Endothelial cell of umbilical vein (primary cell): ENCODE measurements at regions not wholly inside any gene's neighbourhood (a gene's known extent, or its start where the extent isn't known, plus 50 kb on each side); places are given as distances from the start of the nearest gene placed in this dataset.

Experiments
- BruUV-seq: library from RNA; stranded (reverse); fragments of 400-500 nt; replicated peaks from 2 replicates; lab custom pipeline; 2021; lab: Mats Ljungman, UMichigan
- CTCF ChIA-PET: fragments of 300-600, 350-600 bp; sonication (Branson Sonifier 250); formaldehyde crosslinking; loops from one replicate; lab custom pipeline; 2021; ENCODE audit warnings: antibody characterized with exemption, inconsistent platforms; lab: Charles Lee
- POLR2A ChIA-PET: fragments of 300-600, 350-600 bp; sonication (Branson Sonifier 250); formaldehyde crosslinking; loops from one replicate; lab custom pipeline; 2021; ENCODE audit warnings: antibody characterized with exemption, inconsistent platforms; lab: Charles Lee
- DNase-seq: peaks from one replicate; pipeline ENCODE4 v3.0.0-alpha.2; 2011; ENCODE audit warnings: low read depth, low spot score
- FAIRE-seq: peaks from 2 replicates; lab custom pipeline; 2011; peaks lifted over from hg19 to GRCh38; lab: Jason Lieb, UNC
- H2AFZ ChIP-seq: 2 replicates; pipeline ENCODE4 v1.6.0; 2012; ENCODE audit warnings: low read depth, low read length, control low read depth, inconsistent platforms
- H3K27ac ChIP-seq: 2 replicates; pipeline ENCODE4 v1.5.1; 2011; ENCODE audit warnings: low read depth, mild to moderate bottlenecking, control low read depth, low read length, moderate library complexity; ENCODE audit not compliant: insufficient read depth
- H3K27me3 ChIP-seq, 2 experiments: 2 replicates each; pipeline versions ENCODE4 v1.6.0 to v1.6.1; 2011; ENCODE audit warnings: low read length in 2 of 2, mixed read lengths in 1 of 2; ENCODE audit not compliant: control insufficient read depth in 2 of 2, insufficient read depth in 2 of 2
- H3K36me3 ChIP-seq, 2 experiments: 2 replicates in 1 of 2; 3 replicates in 1 of 2; pipeline ENCODE4 v1.5.1; 2011; ENCODE audit warnings: low read length in 2 of 2, mild to moderate bottlenecking in 1 of 2, moderate library complexity in 1 of 2; ENCODE audit not compliant: control insufficient read depth in 2 of 2, insufficient read depth in 2 of 2; ENCODE audit errors: extremely low read depth in 1 of 2
- H3K4me1 ChIP-seq: 3 replicates; pipeline ENCODE4 v1.5.1; 2011; ENCODE audit warnings: mild to moderate bottlenecking, low read length; ENCODE audit not compliant: control insufficient read depth, insufficient read depth; ENCODE audit errors: extremely low read depth
- H3K4me2 ChIP-seq: 2 replicates; pipeline ENCODE4 v1.6.1; 2011; ENCODE audit warnings: low read length, control low read depth, mixed read lengths; ENCODE audit not compliant: insufficient read depth
- H3K4me3 ChIP-seq, 3 experiments: fragments of 200-600 bp in 1 of 3; sonication (generic), shearing (Covaris generic) in 1 of 3; replicated peaks in 1 of 3; 2 replicates each; pipeline ENCODE4 v1.5.1; 2011 to 2016; ENCODE audit warnings: control low read depth in 3 of 3, low read length in 3 of 3, mild to moderate bottlenecking in 2 of 3, inconsistent platforms in 1 of 3, low read depth in 1 of 3, moderate library complexity in 1 of 3; ENCODE audit not compliant: insufficient read depth in 1 of 3
- H3K79me2 ChIP-seq: 2 replicates; pipeline ENCODE4 v1.6.0; 2012; ENCODE audit warnings: low read length, inconsistent platforms; ENCODE audit not compliant: control insufficient read depth, insufficient read depth
- H3K9ac ChIP-seq: replicated peaks from 2 replicates; pipeline ENCODE3; 2011; ENCODE audit warnings: low read length, control low read depth; ENCODE audit not compliant: insufficient read depth; ENCODE audit errors: extremely low read depth
- H3K9me1 ChIP-seq: replicated peaks from 3 replicates; pipeline ENCODE4 v1.6.0; 2011; ENCODE audit warnings: mild to moderate bottlenecking, low read length; ENCODE audit not compliant: control insufficient read depth, insufficient read depth; ENCODE audit errors: extremely low read depth
- H3K9me3 ChIP-seq: replicated peaks from 2 replicates; pipeline ENCODE4 v1.5.1; 2012; ENCODE audit warnings: low read length, inconsistent platforms; ENCODE audit not compliant: control insufficient read depth, insufficient read depth
- H4K20me1 ChIP-seq: replicated peaks from 2 replicates; pipeline ENCODE3; 2011; ENCODE audit warnings: mild to moderate bottlenecking, low read length; ENCODE audit not compliant: control insufficient read depth, insufficient read depth; ENCODE audit errors: extremely low read depth
- EZH2 ChIP-seq: IDR thresholded peaks from 2 replicates; pipeline ENCODE4 v1.6.1; 2012; ENCODE audit warnings: borderline replicate concordance, low read depth, mild to moderate bottlenecking, moderate library complexity, low read length, inconsistent platforms; ENCODE audit not compliant: severe bottlenecking
- FOS ChIP-seq: IDR thresholded peaks from 2 replicates; pipeline ENCODE4 v1.6.1; 2011; ENCODE audit warnings: mild to moderate bottlenecking, low read length, moderate library complexity, borderline replicate concordance; ENCODE audit not compliant: insufficient read depth
- GATA2 ChIP-seq: IDR thresholded peaks from 2 replicates; pipeline ENCODE4 v1.7.0; 2011; ENCODE audit warnings: low read depth, mild to moderate bottlenecking, moderate library complexity, mixed read lengths, low read length; ENCODE audit not compliant: insufficient read length, insufficient read depth
- JUN ChIP-seq: IDR thresholded peaks from 2 replicates; pipeline ENCODE4 v1.6.1; 2011; ENCODE audit warnings: borderline replicate concordance, low read depth; ENCODE audit not compliant: insufficient read length, insufficient read depth
- MYC ChIP-seq: IDR thresholded peaks from one replicate; pipeline ENCODE4 v1.6.1; 2011; ENCODE audit warnings: mild to moderate bottlenecking, low read depth, low read length
- POLR2A ChIP-seq: IDR thresholded peaks from 2 replicates; pipeline ENCODE4 v1.6.1; 2012; ENCODE audit warnings: low read depth, mild to moderate bottlenecking, control low read depth, low read length
- POLR2AphosphoS5 ChIP-seq: IDR thresholded peaks from 2 replicates; pipeline ENCODE4 v1.6.1; 2012; ENCODE audit warnings: low read depth, mild to moderate bottlenecking, control low read depth, low read length, moderate library complexity; ENCODE audit not compliant: insufficient read depth
- dilution Hi-C: fragments of 300-500 bp; cut with MboI; formaldehyde crosslinking; loops from one replicate; pipeline ENCODE4 v1.15.0; 2019; ENCODE audit warnings: low sequenced_read_pairs; ENCODE audit not compliant: extremely low pct_ligation_motif_present
- intact Hi-C: fragments of 100-400 bp; cut with micrococcal nuclease; formaldehyde crosslinking; loops from one replicate; pipeline ENCODE4 v1.10.0; 2022
- TF ChIP-seq, protein P1 (sequence below): IDR thresholded peaks from 2 replicates; pipeline ENCODE4 v1.6.1; 2011; ENCODE audit not compliant: insufficient read depth, insufficient read length
- TF ChIP-seq, protein P2 (sequence below), 2 donors: IDR thresholded peaks; 1 replicate in 1 of 2; 2 replicates in 1 of 2; pipeline ENCODE4 v1.5.1; 2011; ENCODE audit warnings: low read length in 2 of 2, mild to moderate bottlenecking in 2 of 2, moderate library complexity in 2 of 2, control low read depth in 1 of 2, inconsistent platforms in 1 of 2, low read depth in 1 of 2; ENCODE audit not compliant: insufficient read depth in 1 of 2; ENCODE audit errors: extremely low read depth in 1 of 2

DNA sequence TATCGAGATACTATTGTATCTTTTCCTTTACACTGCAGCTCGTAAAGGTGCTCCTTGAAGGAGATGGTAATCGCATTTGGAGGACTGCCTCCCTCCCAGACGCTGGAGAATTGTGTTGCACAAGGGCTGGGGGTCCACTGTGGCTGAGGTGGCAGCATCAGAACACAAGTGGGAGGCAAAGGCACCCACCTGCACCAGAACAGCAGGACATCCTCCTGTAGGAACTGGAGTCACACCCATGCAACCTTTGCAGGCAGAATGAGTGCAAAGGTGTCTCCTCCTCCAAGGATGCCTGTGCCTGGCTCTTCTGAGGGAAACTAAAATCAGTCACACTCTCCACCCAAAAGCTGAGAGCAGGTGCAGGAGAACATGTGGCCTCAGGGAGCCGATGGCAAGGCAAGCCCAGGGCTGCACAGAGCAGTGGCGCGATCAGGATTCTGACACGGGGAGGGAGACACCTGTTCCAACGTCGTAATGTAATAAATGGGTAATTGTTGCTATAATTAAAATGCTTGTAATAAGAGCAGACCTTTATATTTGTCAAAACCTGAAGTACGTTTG is 1501.4 kb downstream of the TBC1D22A start:
- no peaks in the 10 kb centered on the region for H3K79me2 ChIP-seq
- H3K9me1 ChIP-seq: no peaks in the 10 kb centered on the region
- H3K27me3 ChIP-seq: no peaks in the 10 kb centered on the region
- no peaks in the 10 kb centered on the region for H3K4me1 ChIP-seq
- DNase-seq: no peak
- no peak for FAIRE-seq
- dilution Hi-C loops: no loop called here
- no peaks in the 10 kb centered on the region for H4K20me1 ChIP-seq
- intact Hi-C loops: no loop called here
- no peak overlapping the region for H3K9ac ChIP-seq
- H2AFZ ChIP-seq: no peak overlapping the region
- no peaks in the 10 kb centered on the region for H3K36me3 ChIP-seq
- H3K4me3 ChIP-seq: no peak overlapping the region
- no TSS peak for BruUV-seq
- TF ChIP-seq, protein P1, sequence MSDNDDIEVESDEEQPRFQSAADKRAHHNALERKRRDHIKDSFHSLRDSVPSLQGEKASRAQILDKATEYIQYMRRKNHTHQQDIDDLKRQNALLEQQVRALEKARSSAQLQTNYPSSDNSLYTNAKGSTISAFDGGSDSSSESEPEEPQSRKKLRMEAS: no peak
- TF ChIP-seq JUN: no peak
- no peak for TF ChIP-seq MYC
- no peak for TF ChIP-seq FOS
- no peak for TF ChIP-seq GATA2
- TF ChIP-seq EZH2: no peak
- TF ChIP-seq, protein P2, sequence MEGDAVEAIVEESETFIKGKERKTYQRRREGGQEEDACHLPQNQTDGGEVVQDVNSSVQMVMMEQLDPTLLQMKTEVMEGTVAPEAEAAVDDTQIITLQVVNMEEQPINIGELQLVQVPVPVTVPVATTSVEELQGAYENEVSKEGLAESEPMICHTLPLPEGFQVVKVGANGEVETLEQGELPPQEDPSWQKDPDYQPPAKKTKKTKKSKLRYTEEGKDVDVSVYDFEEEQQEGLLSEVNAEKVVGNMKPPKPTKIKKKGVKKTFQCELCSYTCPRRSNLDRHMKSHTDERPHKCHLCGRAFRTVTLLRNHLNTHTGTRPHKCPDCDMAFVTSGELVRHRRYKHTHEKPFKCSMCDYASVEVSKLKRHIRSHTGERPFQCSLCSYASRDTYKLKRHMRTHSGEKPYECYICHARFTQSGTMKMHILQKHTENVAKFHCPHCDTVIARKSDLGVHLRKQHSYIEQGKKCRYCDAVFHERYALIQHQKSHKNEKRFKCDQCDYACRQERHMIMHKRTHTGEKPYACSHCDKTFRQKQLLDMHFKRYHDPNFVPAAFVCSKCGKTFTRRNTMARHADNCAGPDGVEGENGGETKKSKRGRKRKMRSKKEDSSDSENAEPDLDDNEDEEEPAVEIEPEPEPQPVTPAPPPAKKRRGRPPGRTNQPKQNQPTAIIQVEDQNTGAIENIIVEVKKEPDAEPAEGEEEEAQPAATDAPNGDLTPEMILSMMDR (IDR thresholded peaks at IDR 0.05; ENCODE audit: extremely low read depth in 1 of 2, insufficient read depth in 1 of 2, low read depth in 1 of 2, low read length in 2 of 2): no peak
- TF ChIP-seq POLR2AphosphoS5: no peak
- no peak for TF ChIP-seq POLR2A
- ChIA-PET POLR2A (no interaction called here), CTCF (no interaction called here)
- H3K4me2 ChIP-seq: no peak overlapping the region
- peaks cover 20% of the 10 kb centered on the region for H3K9me3 ChIP-seq
- H3K27ac ChIP-seq: no peak overlapping the region
